Stomach (tissue), 4 donors: ENCODE measurements at regions not wholly inside any gene's neighbourhood (a gene's known extent, or its start where the extent isn't known, plus 50 kb on each side); places are given as distances from the start of the nearest gene placed in this dataset.

Experiments used
- POLR2A ChIP-seq, 4 donors: fragments of 450-650 bp; IDR thresholded peaks; one replicate each; pipeline ENCODE4 v1.6.1; 2016; ENCODE audit warnings: antibody characterized with exemption in 4 of 4, control low read depth in 2 of 4, mild to moderate bottlenecking in 1 of 4, moderate library complexity in 1 of 4
- TF ChIP-seq, protein P1 (sequence below), 7 experiments: fragments of 450-650 bp in 4 of 7; fragments of 200-600 bp in 3 of 7; sonication (generic) in 3 of 7; IDR thresholded peaks; one replicate each; pipeline ENCODE4 v1.5.1; 2016 to 2019; ENCODE audit warnings: antibody characterized with exemption in 7 of 7, control low read depth in 2 of 7, mild to moderate bottlenecking in 1 of 7

DNA sequence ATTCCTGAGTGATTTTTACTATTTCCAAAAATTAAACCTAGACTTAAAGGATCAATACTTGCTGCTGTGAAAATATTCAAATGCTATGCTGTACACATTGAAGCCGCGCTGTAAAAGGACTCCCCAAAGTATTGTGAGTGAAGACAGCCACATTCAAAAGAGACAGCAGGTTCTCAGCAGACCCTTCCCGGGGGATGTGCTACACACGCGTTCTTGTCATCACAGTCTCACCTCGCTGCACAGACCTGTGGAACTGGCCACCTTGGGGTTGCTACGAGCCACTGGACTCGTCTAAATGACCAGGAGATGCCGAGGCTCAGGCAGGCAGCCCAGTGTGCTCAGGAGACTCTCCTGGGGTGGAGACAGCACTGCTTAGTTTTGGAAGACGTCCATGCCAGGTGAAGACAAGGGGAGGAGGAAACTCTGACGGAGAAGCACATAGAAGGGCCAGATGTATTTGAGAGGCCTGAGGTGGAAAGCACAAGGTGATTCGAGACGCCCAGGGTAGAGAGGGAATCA, 367.7 kb upstream of the SHH start:
- no peak for TF ChIP-seq POLR2A (IDR thresholded peaks at IDR 0.05)
- TF ChIP-seq, protein P1, sequence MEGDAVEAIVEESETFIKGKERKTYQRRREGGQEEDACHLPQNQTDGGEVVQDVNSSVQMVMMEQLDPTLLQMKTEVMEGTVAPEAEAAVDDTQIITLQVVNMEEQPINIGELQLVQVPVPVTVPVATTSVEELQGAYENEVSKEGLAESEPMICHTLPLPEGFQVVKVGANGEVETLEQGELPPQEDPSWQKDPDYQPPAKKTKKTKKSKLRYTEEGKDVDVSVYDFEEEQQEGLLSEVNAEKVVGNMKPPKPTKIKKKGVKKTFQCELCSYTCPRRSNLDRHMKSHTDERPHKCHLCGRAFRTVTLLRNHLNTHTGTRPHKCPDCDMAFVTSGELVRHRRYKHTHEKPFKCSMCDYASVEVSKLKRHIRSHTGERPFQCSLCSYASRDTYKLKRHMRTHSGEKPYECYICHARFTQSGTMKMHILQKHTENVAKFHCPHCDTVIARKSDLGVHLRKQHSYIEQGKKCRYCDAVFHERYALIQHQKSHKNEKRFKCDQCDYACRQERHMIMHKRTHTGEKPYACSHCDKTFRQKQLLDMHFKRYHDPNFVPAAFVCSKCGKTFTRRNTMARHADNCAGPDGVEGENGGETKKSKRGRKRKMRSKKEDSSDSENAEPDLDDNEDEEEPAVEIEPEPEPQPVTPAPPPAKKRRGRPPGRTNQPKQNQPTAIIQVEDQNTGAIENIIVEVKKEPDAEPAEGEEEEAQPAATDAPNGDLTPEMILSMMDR (IDR thresholded peaks at IDR 0.05), result no peak
